SK-N-MC (cell line): ENCODE measurements at regions not wholly inside any gene's neighbourhood (a gene's known extent, or its start where the extent isn't known, plus 50 kb on each side); places are given as distances from the start of the nearest gene placed in this dataset.
"Not testable (repeated sequence)": the region's sequence is repeated elsewhere in the genome, so short reads cannot be mapped to it uniquely, and the experiment has no call there.

ENCODE experiments used
- DNase-seq: peaks from one replicate; pipeline ENCODE4 v3.0.0-alpha.2; 2011; ENCODE audit warnings: low read depth, low spot score
- H3K27ac ChIP-seq: fragments of 200-600 bp; sonication (generic); 2 replicates; pipeline ENCODE4 v1.5.1; 2016; ENCODE audit warnings: mixed run types
- H3K36me3 ChIP-seq: fragments of 200-600 bp; sonication (generic); 2 replicates; pipeline ENCODE4 v1.6.1; 2017; ENCODE audit warnings: antibody characterized with exemption, low read length, mixed read lengths; ENCODE audit not compliant: insufficient read depth
- H3K4me3 ChIP-seq: fragments of 200-600 bp; sonication (generic); 2 replicates; pipeline ENCODE4 v1.5.1; 2016
- H3K9ac ChIP-seq: fragments of 200-600 bp; sonication (generic); 2 replicates; pipeline ENCODE4 v1.8.0; 2017; ENCODE audit warnings: mixed run types, mixed read lengths; ENCODE audit not compliant: insufficient read length
- H3K9me3 ChIP-seq: fragments of 200-600 bp; sonication (generic); 2 replicates; pipeline ENCODE4 v1.6.1; 2017; ENCODE audit warnings: low read depth, mild to moderate bottlenecking, antibody characterized with exemption, low read length, moderate library complexity, mixed read lengths
- EZH2 ChIP-seq: fragments of 200-600 bp; sonication (generic); IDR thresholded peaks from one replicate; pipeline ENCODE4 v1.6.1; 2017; ENCODE audit warnings: antibody characterized with exemption
- FOXP2 ChIP-seq: optimal IDR thresholded peaks from 2 replicates; pipeline ENCODE3; 2011; ENCODE audit warnings: mild to moderate bottlenecking, moderate library complexity; ENCODE audit not compliant: insufficient read depth; ENCODE audit errors: extremely low read length, control extremely low read depth
- POLR2AphosphoS5 ChIP-seq: IDR thresholded peaks from 2 replicates; pipeline ENCODE4 v1.6.1; 2012; ENCODE audit warnings: mild to moderate bottlenecking, low read depth, low read length, borderline replicate concordance

GRCh38 chr5:60056191-60056590 is 162.7 kb upstream of the PDE4D start:
- H3K9ac ChIP-seq, result no peak overlapping the region
- no peak overlapping the region for H3K4me3 ChIP-seq
- no peaks in the 10 kb centered on the region for H3K9me3 ChIP-seq
- DNase-seq, result no peak
- no peaks in the 10 kb centered on the region for H3K36me3 ChIP-seq
- no peak overlapping the region for H3K27ac ChIP-seq
- no peak for TF ChIP-seq FOXP2
- no peak for TF ChIP-seq EZH2
- no peak for TF ChIP-seq POLR2AphosphoS5

DNA sequence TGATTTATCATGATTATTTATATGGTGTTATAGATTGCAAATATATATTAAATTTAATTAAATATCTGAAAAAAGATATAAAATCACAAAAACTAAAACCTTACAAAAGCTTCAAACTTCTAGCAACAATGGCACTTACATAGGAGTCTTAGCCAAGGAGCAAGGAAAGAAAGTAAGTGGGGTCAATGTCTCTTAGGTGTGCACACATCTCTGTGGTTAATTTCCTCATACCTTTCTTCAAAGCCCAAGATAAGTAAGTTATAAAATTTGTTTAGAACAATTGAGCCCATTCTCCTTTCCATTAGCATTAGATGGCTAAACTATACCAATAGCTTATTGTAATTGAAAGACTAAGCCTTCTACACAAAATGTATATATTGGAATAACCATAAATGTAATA is 161.6 kb upstream of the PDE4D start:
- Histone ChIP-seq H3K27ac (no peak overlapping the region), H3K36me3 (no peaks in the 10 kb centered on the region), H3K9ac (no peak overlapping the region), H3K4me3 (no peak overlapping the region), H3K9me3 (no peaks in the 10 kb centered on the region)
- DNase-seq, result no peak
- TF ChIP-seq FOXP2 (no peak), POLR2AphosphoS5 (no peak), EZH2 (no peak)

DNA sequence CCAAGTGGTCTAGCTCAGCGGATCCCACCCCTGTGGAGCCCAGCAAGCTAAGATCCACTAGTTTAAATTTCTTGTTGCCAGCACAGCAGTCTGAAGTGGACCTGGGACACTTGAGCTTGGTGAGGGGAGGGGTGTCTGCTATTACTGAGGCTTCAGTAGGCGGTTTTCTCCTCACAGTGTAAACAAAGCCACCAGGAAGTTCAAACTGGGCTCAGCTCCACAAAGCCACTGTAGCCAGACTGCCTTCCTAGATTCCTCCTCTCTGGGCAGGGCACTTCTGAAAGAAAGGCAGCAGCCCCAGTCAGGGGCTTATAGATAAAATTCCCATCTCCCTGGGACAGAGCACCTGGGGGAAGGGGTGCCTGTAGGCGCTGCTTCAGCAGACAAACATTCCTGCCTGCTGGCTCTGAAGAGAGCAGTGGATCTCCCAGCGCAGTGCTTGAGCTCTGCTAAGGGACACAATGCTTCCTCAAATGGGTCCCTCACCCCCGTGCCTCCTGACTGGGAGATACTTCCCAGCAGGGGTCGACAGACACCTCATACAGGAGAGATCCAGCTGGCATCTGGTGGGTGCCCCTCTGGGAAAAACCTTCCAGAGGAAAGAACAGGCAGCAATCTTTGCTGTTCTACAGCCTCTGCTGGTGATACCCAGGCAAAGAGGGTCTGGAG is 148.6 kb upstream of the PDE4D start:
- H3K9ac ChIP-seq, DNase-seq, H3K9me3 ChIP-seq, H3K4me3 ChIP-seq, H3K36me3 ChIP-seq, H3K27ac ChIP-seq: not testable (repeated sequence)

DNA sequence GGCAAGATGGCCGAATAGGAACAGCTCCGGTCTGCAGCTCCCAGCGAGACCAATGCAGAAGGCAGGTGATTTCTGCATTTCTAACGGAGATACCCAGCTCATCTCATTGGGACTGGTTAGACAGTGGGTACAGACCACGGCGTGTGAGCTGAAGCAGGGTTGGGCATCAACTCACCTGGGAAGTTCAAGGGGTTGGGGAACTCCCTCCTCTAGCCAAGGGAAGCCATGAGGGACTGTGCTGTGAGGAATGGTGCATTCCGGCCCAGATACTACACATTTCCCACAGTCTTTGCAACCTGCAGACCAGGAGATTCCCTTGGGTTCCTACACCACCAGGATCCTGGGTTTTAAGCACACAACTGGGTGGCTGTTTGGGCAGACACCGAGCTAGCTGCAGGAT is 148.0 kb upstream of the PDE4D start:
- H3K36me3 ChIP-seq, DNase-seq, H3K9me3 ChIP-seq, H3K27ac ChIP-seq, H3K4me3 ChIP-seq, H3K9ac ChIP-seq: not testable (repeated sequence)

GRCh38 chr5:60036192-60036938 is 142.8 kb upstream of the PDE4D start:
- H3K36me3 ChIP-seq, result no peaks in the 10 kb centered on the region
- no peaks in the 10 kb centered on the region for H3K9me3 ChIP-seq
- H3K27ac ChIP-seq, result no peak overlapping the region
- DNase-seq, result no peak
- H3K4me3 ChIP-seq, result no peak overlapping the region
- TF ChIP-seq EZH2 (no peak), POLR2AphosphoS5 (no peak), FOXP2 (no peak)
- H3K9ac ChIP-seq, result no peak overlapping the region

DNA sequence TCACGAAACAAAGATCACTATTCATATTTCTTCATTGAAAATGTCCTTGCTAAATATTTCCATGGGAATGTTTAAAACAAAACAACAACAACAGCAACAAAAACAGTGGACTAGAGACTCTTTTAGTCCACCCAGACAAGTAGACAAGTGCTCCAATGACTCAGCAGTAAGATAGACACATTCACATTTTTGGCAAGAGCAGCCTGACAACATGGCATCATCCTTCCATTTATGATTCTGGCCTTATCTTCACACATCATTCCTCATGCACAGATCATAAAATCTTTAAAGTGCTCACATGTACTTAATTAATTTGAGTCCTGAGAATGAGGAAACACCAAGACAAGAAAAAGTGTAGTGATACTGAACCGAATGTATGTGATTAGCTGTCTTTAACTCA is 132.6 kb upstream of the PDE4D start:
- H3K9me3 ChIP-seq, result no peaks in the 10 kb centered on the region
- no peak overlapping the region for H3K27ac ChIP-seq
- no peak overlapping the region for H3K9ac ChIP-seq
- no peak overlapping the region for H3K4me3 ChIP-seq
- TF ChIP-seq POLR2AphosphoS5, result no peak
- TF ChIP-seq FOXP2, result no peak
- no peak for TF ChIP-seq EZH2
- no peaks in the 10 kb centered on the region for H3K36me3 ChIP-seq
- DNase-seq, result no peak

DNA sequence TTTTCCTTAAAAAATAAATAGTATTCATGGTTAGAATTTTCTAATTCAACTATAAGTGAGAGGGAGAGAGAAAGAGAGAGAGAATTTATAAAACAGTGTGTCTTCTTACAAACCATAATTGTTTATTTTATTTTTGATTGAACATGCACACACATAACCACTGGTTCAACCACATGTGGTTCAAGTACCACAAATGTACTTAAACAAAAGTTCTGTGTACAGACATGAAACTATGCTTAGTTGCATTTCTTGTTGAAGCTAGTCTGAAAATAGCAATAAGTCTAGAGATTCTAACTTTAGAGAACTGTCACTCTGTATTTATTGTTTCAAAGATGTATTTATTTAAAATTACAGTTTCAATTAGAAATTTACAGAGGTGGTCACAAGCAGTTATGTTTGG is 130.6 kb upstream of the PDE4D start:
- Histone ChIP-seq H3K4me3 (no peak overlapping the region), H3K36me3 (no peaks in the 10 kb centered on the region), H3K9me3 (no peaks in the 10 kb centered on the region), H3K27ac (no peak overlapping the region), H3K9ac (no peak overlapping the region)
- TF ChIP-seq FOXP2 (no peak), POLR2AphosphoS5 (no peak)
- DNase-seq, result no peak

- no peak for DNase-seq
- Histone ChIP-seq H3K9ac (no peak overlapping the region), H3K4me3 (no peak overlapping the region), H3K27ac (no peak overlapping the region), H3K36me3 (no peaks in the 10 kb centered on the region), H3K9me3 (no peaks in the 10 kb centered on the region)
- no peak for TF ChIP-seq POLR2AphosphoS5
- TF ChIP-seq EZH2, result no peak
- TF ChIP-seq FOXP2, result no peak
Measured at GRCh38 chr5:60023255-60023654, 129.7 kb upstream of the PDE4D start.

GRCh38 chr5:60020457-60020856 is 126.9 kb upstream of the PDE4D start:
- H3K27ac ChIP-seq, result no peak overlapping the region
- DNase-seq, result no peak

GRCh38 chr5:60018960-60019359 is 125.4 kb upstream of the PDE4D start:
- DNase-seq, H3K9ac ChIP-seq, H3K9me3 ChIP-seq, H3K4me3 ChIP-seq, H3K36me3 ChIP-seq, H3K27ac ChIP-seq: not testable (repeated sequence)

More at GRCh38 chr5:60020457-60020856, 126.9 kb upstream of the PDE4D start:
- Histone ChIP-seq H3K4me3 (no peak overlapping the region), H3K9me3 (no peaks in the 10 kb centered on the region), H3K36me3 (no peaks in the 10 kb centered on the region), H3K9ac (no peak overlapping the region)
- TF ChIP-seq FOXP2 (no peak), POLR2AphosphoS5 (no peak), EZH2 (no peak)
